ENCODE measurements at regions not wholly inside any gene's neighbourhood (a gene's known extent, or its start where the extent isn't known, plus 50 kb on each side); places are given as distances from the start of the nearest gene placed in this dataset.

DNA sequence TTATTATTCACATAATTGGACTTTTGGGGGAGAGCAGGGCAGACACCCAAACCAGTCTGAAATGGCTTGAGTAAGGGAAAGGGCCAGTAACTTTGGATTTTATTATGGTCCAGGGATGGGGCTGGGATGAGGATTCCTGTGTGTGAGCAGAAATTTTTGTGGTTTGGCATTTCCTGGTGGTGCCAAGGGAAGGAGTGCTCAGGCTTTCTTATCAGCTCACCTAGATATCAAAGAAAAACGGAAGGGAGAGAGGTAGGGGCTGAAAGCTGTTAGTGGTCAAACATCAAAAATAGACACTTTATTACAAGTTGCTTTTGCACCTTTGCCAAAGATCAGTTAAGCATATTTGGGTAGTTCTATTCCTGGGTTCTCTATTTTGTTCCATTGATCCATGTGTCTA is 128.5 kb upstream of the DIPK2B start:
- no peak for TF ChIP-seq Cebpa-rat (IDR thresholded peaks at IDR 0.05)
- no peaks in the 10 kb centered on the region for H3K36me3 ChIP-seq
- no peaks in the 10 kb centered on the region for H3K27me3 ChIP-seq
- no peaks in the 10 kb centered on the region for H3K4me1 ChIP-seq
- H3K4me3 ChIP-seq = no peak overlapping the region
- H4K20me1 ChIP-seq = no peaks in the 10 kb centered on the region
- H3K9ac ChIP-seq = no peak overlapping the region
- H3K27ac ChIP-seq = no peak overlapping the region
- no peaks in the 10 kb centered on the region for H3K9me3 ChIP-seq
- no peak overlapping the region for H3K4me2 ChIP-seq

DNA sequence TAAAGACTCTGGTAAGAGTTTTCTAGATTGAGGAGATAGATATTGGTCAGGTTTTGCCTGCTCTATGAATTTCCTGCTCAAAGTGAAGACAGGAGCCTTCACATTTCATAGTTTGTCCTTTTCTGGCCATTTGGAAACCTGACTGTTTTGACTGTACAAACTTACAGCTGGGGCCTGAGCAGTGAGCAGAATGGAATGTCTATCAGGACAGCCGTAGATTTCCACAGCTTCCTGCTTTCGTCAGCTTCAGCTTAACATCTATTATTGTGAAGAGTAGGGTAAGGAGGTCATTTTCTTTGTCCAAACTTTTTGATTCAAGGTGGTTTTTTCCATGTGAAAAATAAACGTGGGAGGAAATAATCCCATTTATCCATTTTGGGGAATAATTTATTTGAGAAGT is 124.3 kb upstream of the DIPK2B start:
- Histone ChIP-seq H4K20me1 (no peaks in the 10 kb centered on the region), H3K4me3 (no peak overlapping the region), H3K27me3 (no peaks in the 10 kb centered on the region), H3K9me3 (no peaks in the 10 kb centered on the region), H3K4me1 (no peaks in the 10 kb centered on the region), H3K4me2 (no peak overlapping the region), H3K27ac (no peak overlapping the region), H3K36me3 (no peaks in the 10 kb centered on the region), H3K9ac (no peak overlapping the region)
- no peak for TF ChIP-seq Cebpa-rat (IDR thresholded peaks at IDR 0.05)

DNA sequence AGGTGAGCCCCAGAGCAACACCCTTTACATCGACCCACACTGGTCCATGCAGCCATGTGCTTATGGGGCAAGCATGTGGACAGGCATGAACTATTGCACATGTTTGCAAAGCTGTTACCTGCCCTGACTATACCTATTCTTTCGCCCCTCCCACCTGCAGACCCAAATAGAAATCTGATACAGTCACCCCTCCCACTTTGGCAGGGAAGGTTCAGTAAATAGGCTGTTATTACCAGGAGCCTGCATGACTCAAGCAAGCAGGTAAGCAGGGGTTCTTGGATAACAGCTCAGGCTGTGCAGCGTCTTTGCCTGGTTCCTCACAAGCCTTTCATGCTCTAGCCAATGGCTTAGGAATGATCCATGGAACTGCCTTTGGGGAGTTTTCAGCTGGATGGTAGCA is 122.7 kb upstream of the DIPK2B start:
- Histone ChIP-seq H3K4me1 (no peaks in the 10 kb centered on the region), H3K4me2 (no peak overlapping the region), H3K9me3 (no peaks in the 10 kb centered on the region), H3K36me3 (no peaks in the 10 kb centered on the region), H3K4me3 (no peak overlapping the region), H3K9ac (no peak overlapping the region), H3K27ac (no peak overlapping the region), H4K20me1 (no peaks in the 10 kb centered on the region), H3K27me3 (no peaks in the 10 kb centered on the region)
- no peak for TF ChIP-seq Cebpa-rat (IDR thresholded peaks at IDR 0.05)

DNA sequence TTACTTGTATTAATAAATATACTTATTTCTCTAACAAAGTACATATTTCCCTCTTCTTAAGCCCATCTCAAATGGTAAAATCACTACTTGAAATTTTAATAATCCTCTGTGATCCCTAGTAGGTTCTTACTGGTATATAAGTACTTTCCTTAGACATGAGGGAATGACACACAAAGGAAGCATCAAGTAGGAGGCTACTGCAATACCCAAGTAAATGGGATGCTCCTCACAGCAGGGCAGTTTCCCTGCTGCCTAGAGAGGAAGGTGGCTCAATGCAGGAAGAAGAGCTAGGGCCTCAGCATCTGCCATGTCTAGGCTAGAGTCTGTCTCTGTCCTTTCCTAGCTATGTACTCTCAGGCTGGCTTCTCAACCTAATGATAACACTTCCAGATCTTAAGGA is 122.1 kb upstream of the DIPK2B start:
- no peaks in the 10 kb centered on the region for H3K27me3 ChIP-seq
- H3K4me2 ChIP-seq = no peak overlapping the region
- no peak overlapping the region for H3K4me3 ChIP-seq
- H3K9ac ChIP-seq = no peak overlapping the region
- H3K27ac ChIP-seq = no peak overlapping the region
- H3K9me3 ChIP-seq = no peaks in the 10 kb centered on the region
- TF ChIP-seq Cebpa-rat (IDR thresholded peaks at IDR 0.05) = no peak
- no peaks in the 10 kb centered on the region for H4K20me1 ChIP-seq
- no peaks in the 10 kb centered on the region for H3K4me1 ChIP-seq
- no peaks in the 10 kb centered on the region for H3K36me3 ChIP-seq

DNA sequence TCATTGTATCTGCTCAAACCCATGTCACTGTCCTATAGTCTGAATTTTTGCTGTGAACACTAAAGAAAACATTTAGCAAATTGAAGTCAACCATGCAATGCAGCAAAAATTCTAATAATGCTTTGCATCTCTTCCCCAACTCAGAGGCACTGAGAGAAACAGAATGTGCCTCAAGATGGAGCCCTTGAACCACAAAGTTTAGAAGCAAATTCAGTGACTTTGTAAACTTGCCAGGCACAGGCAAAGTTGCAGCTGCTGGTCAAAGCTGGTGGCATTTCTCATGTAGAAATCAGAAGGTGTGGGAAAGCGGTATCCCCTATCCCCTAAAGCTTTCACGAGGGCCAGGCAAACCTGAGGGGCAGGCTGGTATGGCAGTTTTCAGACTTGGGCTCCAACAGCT is 121.7 kb upstream of the DIPK2B start:
- Histone ChIP-seq H3K4me3 (no peak overlapping the region), H4K20me1 (no peaks in the 10 kb centered on the region), H3K4me1 (no peaks in the 10 kb centered on the region), H3K36me3 (no peaks in the 10 kb centered on the region), H3K27ac (no peak overlapping the region), H3K9me3 (no peaks in the 10 kb centered on the region), H3K4me2 (no peak overlapping the region), H3K9ac (no peak overlapping the region), H3K27me3 (no peaks in the 10 kb centered on the region)
- no peak for TF ChIP-seq Cebpa-rat (IDR thresholded peaks at IDR 0.05)

DNA sequence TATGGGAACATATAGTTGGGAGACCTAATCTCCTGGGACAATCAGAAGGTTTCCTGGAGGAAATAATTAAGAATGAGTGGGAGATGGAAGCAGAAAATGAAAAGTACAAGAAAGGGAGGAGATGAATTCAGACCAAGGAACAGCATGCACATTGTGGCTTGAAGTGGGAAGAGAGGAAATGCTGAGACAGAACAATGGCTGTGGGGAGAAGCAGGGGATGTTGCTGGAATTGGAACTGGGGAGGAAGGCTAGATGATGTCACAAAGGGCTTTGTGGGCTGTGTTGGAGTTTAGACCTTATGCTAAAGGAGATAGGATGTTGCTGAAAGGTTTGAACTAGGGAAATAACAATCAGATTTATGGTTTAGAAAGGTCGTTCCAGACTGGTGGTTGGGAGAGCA is 119.5 kb upstream of the DIPK2B start:
- Histone ChIP-seq H3K27ac (no peak overlapping the region), H3K27me3 (no peaks in the 10 kb centered on the region), H4K20me1 (no peaks in the 10 kb centered on the region), H3K4me2 (no peak overlapping the region), H3K4me3 (no peak overlapping the region), H3K36me3 (no peaks in the 10 kb centered on the region), H3K9me3 (no peaks in the 10 kb centered on the region), H3K4me1 (no peaks in the 10 kb centered on the region), H3K9ac (no peak overlapping the region)
- TF ChIP-seq Cebpa-rat (IDR thresholded peaks at IDR 0.05) = no peak

DNA sequence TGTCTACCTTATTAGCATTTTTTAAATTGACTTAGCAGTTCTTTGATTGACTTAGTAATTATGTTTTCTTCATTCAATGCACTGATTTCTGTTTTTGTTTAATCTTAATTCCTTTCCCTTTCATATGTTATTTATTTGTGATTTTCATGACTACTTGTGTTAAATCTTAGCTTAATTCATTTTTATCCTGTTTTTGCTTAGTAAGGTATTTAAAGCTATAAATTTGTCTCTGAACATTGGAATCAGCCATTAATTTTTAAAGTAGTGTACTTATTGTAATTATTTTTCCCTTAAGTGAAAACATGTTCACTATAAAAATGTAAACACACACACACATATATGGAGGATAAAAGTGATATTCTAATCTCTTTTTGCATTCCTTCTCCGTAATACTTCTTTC is 109.1 kb upstream of the DIPK2B start:
- H3K4me3 ChIP-seq = no peak overlapping the region
- no peaks in the 10 kb centered on the region for H3K27me3 ChIP-seq
- H3K36me3 ChIP-seq = no peaks in the 10 kb centered on the region
- H3K9me3 ChIP-seq = peaks cover 10% of the 10 kb centered on the region; the same call in 1 of the 2 replicates
- no peak for TF ChIP-seq Cebpa-rat (IDR thresholded peaks at IDR 0.05)
- no peak overlapping the region for H3K27ac ChIP-seq
- H3K9ac ChIP-seq = no peak overlapping the region
- H4K20me1 ChIP-seq = no peaks in the 10 kb centered on the region
- H3K4me1 ChIP-seq = no peaks in the 10 kb centered on the region
- H3K4me2 ChIP-seq = no peak overlapping the region

DNA sequence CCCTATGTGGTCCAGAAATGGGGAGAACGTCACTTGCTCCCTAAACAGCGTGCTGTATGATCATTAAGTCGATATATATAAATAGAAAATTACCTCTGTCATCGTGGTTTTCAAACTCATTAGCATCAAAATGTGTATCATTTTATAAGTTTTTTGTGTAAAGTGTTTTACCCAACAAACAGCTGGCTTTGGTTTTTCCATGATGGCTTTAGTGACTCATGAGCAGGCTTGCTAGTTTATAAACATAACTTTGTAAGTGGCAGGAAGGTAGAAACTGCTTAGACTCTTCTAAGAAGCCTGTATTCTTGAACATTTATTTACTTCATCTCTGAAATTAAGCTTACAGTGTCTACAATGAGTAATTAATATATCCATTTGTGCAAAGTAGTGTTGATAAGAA is 108.4 kb upstream of the DIPK2B start:
- H3K36me3 ChIP-seq = no peaks in the 10 kb centered on the region
- no peaks in the 10 kb centered on the region for H3K27me3 ChIP-seq
- no peak overlapping the region for H3K4me3 ChIP-seq
- no peaks in the 10 kb centered on the region for H3K4me1 ChIP-seq
- H3K9me3 ChIP-seq = peaks cover 7% of the 10 kb centered on the region; the same call in 1 of the 2 replicates
- TF ChIP-seq Cebpa-rat (IDR thresholded peaks at IDR 0.05) = no peak
- H3K27ac ChIP-seq = no peak overlapping the region
- H3K9ac ChIP-seq = no peak overlapping the region
- H3K4me2 ChIP-seq = no peak overlapping the region
- H4K20me1 ChIP-seq = no peaks in the 10 kb centered on the region

DNA sequence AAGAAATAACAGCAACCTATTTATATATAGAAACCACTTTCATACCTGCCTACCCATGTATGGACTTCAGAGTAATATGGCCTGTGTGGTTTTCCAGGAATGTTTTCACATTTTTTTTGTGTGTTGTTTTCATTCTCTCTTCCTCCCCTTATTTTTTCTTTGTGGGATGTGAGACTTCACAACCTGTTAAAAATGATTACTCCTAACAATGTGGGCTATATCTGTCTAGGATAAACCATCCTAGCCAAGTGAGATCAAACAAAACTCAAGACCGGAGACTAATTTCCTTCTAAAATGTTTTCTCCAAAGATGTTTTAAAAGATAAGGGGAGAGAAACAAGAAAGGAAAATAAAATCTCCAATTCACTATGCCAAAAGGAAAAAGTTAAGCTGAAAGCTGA is 106.1 kb upstream of the DIPK2B start:
- H3K27ac ChIP-seq = no peak overlapping the region
- TF ChIP-seq Cebpa-rat (IDR thresholded peaks at IDR 0.05) = no peak

DNA sequence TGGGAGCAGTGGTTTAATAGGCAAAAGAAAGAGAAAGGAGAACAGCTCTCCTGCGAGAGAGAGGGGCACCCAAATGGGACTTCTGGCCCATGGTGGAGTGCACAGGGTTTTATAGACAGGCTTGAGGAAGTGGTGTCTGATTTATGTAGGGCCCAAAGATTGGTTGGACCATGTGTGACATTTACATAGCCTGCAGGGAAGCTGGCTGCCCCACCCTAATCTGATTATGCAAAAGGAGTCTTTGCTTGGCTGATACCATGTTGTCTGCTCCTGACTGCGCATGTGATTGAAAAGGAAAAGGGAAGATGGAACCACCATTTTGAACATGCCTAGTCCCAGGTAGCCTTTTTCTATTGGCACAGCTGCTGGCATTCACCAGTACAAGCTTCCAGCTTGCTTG is 100.0 kb upstream of the DIPK2B start:
- H3K36me3 ChIP-seq = no peaks in the 10 kb centered on the region
- peaks cover 6% of the 10 kb centered on the region; the same call in 1 of the 2 replicates for H3K9me3 ChIP-seq
- no peak overlapping the region for H3K27ac ChIP-seq
- no peaks in the 10 kb centered on the region for H3K27me3 ChIP-seq
- H3K4me2 ChIP-seq = no peak overlapping the region
- no peak for TF ChIP-seq Cebpa-rat (IDR thresholded peaks at IDR 0.05)
- no peaks in the 10 kb centered on the region for H4K20me1 ChIP-seq
- H3K4me3 ChIP-seq = no peak overlapping the region
- H3K4me1 ChIP-seq = no peaks in the 10 kb centered on the region
- no peak overlapping the region for H3K9ac ChIP-seq

More for the DNA sequence above, 106.1 kb upstream of the DIPK2B start:
- peaks cover 7% of the 10 kb centered on the region; the same call in 1 of the 2 replicates for H3K9me3 ChIP-seq
- H3K36me3 ChIP-seq = no peaks in the 10 kb centered on the region
- H3K4me1 ChIP-seq = no peaks in the 10 kb centered on the region
- no peak overlapping the region for H3K4me3 ChIP-seq
- no peaks in the 10 kb centered on the region for H4K20me1 ChIP-seq
- H3K4me2 ChIP-seq = no peak overlapping the region
- H3K27me3 ChIP-seq = no peaks in the 10 kb centered on the region
- no peak overlapping the region for H3K9ac ChIP-seq

DNA sequence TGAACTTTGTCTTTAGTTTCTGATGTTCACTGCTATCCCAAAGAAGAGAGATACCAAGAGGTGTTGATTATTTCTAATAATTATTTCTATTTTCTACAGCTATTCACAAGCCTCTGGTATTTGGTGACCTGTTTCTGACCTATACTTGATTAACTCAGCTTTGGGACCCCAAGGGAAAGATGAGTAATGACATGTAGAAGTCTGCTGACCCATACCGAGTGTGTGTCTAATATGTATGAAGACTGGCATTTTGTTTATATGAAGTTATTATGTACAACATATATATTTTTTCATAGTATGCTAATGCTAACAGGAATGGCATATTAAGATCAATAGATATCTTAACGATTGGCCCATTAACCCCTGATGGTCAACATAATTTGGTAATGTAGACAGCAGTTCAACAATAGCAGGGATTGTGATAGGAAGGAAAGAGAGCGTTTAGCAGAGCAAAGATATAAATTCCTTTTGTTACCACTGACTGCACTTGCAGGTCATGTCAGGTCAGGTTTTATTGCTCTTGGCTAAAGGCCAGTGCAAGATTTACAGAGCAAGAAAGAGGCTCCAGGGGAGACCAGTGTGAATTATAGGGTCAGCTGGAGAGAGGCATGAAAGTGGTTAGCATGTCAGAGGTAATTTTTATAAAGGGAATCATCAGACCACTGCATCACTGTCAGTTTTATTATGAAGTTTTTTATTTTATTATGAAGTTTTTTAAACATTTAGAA is 94.7 kb upstream of the DIPK2B start:
- no peak overlapping the region for H3K4me3 ChIP-seq
- H3K4me1 ChIP-seq = no peaks in the 10 kb centered on the region
- no peak overlapping the region for H3K4me2 ChIP-seq
- no peaks in the 10 kb centered on the region for H4K20me1 ChIP-seq
- TF ChIP-seq Cebpa-rat (IDR thresholded peaks at IDR 0.05) = no peak
- no peak overlapping the region for H3K9ac ChIP-seq
- H3K27ac ChIP-seq = no peak overlapping the region
- H3K36me3 ChIP-seq = no peaks in the 10 kb centered on the region
- H3K9me3 ChIP-seq = no peaks in the 10 kb centered on the region
- no peaks in the 10 kb centered on the region for H3K27me3 ChIP-seq
